GM19452 (cell line): ENCODE measurements at regions not wholly inside any gene's neighbourhood (a gene's known extent, or its start where the extent isn't known, plus 50 kb on each side); places are given as distances from the start of the nearest gene placed in this dataset.

Experiments used
- ATAC-seq: cut with Tn5 transposase; IDR thresholded peaks from one replicate; pipeline ENCODE4 v1.9.1; 2021; ENCODE audit not compliant: unreplicated experiment

DNA sequence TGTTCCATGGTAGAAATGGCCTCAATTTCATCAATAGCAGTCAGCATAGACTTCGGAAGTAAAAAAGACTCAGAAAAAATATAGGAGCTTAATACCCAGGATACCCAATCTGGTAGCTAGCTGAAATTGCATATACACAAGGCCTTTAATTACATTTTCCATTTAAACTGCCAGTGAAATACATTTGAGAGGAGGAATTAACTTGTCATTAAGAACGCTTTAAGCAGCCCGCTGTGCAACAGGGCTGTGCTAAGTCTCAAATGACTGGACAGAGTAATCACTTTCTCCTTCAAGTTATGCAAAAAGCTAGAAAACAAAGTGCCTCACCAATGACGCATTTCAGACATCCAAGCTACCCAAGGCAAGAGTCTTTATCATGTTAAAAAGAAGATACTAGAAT, 558.8 kb downstream of the MBD2 start:
- ATAC-seq = no peak

DNA sequence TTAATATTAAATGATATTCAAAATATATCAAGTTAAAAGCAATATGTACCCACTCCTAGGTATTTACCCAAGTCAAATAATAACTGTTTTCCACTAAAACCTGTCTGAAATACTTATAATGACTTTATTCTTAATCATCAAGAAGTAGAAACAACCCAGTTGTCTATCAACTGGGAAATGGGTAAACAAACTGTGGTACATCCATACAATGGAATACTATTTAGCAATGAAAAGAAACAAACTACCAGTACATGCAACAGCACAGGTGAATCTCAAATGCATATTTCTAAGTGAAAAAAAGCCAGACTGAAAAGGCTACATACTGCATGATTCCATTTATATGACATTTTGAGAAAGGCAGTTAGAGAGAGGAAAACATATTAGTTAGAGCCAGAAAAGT, 559.9 kb downstream of the MBD2 start:
- ATAC-seq = no peak

DNA sequence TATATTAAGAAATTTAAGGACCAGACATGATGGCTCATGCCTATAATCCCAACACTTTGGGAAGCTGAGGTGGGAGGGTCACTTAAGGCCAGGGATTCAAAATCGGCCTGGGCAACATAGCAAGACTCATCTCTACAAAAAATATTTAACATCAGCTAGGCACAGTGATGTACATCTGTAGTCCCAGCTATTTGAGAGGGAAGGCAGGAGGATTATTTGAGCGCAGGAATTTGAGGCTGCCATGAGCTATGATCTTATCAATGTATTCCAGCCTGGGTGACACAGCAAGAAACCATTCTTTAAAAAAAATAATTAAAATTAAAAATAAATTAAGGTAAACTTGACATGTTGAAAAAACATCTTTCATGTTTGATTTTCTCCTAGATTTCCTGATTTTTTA, 564.2 kb downstream of the MBD2 start:
- no peak for ATAC-seq

DNA sequence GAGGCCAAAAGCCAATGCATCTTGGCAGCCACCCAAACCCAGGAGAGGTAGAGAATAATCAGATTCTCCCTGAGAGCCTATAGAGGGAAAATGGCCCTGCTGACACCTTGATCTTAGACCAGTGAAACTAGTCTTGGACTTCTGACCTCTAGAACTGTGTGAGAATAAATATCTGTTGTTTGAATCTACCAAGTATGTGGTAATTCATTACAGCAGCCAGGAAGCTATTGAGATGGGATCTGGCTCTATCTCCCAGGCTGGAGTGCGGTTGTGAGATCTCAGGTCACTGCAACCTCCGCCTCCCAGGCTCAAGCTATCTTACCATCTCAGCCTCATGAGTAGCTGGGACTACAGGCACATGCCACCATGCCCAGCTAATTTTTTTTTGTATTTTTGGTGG, 567.2 kb downstream of the MBD2 start:
- ATAC-seq = no peak

DNA sequence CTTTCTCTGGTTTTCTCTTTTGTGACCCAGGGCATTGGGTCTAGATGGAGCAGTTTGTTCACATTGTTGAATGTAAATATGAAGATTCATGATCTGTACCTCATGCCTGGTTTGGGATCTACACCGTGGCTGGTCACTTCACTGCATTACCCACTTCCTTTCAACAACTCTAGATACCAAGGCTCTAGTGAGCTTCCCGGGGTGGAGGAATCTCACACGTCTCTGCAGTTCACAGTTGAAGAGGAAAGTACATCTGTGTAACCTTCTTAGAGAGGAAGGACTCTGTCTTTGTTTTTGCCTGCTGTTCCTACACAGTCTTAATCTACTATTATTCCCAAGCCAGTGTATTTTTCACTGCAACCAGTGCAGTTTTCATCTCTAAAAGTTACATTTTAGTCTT, 574.8 kb downstream of the MBD2 start:
- no peak for ATAC-seq

DNA sequence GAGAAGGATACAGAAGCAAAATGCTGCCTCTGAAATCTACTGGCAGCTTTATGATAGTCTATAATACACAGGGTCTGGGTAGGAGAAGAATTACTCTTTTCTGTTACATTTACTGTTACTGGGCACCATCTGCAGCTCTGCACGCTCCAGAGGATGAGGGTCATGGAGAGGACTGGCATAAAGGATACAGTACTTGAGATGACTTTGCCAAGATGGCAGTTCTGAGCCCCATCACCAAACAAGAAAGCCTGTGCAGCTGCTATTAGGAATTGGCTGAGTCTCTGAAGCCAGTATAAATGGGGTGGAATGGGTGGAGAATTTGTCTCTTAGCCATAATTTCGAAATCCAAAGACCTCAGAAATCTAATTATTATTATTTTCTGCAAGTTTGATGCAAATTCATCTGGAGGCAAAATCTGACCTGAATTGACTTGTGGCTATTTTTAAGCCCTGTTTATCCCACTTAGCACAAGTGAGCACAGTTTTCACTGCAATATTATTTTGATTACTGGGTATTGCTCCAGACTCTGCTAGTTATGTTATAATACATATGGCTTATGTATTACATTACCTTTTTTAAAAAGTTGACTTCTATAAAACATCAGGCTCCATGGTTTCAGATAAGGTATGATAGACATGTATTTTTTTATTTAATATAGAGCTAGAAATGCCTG, 579.5 kb downstream of the MBD2 start:
- ATAC-seq = no peak

DNA sequence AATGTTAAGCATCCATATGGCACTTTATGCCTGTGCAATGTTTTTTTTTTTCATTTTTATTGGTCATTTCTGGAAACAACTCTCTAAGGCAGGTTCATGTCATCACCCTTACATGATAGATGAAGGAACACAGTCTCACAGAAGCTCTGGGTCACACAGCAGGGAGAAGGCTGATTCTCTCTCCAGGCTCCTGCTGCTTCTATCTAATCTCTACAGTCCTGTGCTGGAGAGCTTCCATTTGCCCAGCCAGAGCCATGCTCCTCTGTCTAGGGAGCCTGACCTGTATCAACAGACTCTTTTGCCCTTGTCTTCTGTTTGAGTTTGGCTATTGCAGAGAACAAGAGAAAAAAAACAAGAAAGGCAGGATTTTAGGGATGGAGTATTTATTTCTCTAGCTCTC, 584.8 kb downstream of the MBD2 start:
- ATAC-seq = no peak

DNA sequence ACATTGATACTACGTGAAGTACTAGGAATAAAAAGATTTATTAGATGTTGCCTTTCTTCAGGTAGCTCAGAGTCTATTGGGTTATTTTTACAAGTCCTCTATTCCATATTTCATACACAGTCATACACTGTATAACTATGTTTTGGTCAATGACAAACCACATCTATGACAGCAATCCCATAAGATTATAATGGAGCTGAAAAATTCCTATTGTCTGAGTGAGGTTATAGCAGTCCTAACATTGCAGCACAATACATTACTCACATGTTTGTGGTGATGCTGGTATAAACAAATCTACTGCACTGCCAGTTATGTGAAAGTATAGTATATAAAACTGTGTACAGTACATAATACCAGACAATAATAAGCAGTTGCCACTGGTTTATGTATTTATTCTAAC, 595.1 kb downstream of the MBD2 start:
- no peak for ATAC-seq

DNA sequence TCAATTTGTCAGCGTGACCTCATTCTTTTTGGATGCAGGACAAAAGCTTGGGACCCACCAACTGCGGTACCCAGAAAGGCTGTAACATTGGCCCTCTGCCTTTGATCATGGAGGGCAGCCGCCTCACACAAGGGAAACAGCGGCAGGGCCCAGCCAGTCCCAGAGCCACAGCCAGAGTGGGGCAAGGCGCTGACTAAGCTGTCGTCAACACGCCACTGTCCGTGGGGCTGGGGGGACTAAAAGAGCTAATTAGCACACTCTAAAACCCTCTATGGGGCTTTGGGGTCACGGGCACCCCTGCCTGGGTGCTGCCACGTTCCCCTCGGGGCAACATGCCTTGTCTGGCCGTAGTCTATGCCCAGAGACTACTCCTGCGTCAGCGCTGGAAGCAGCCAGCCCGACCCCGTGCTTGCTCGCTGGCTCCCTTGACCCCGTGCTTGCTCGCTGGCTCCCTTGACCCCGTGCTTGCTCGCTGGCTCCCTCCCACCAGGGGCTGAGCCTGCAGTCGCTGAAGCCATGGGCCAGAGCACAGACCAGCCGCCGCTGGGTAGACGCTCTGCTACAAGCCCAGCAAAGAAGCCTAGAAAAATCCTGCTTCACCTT, 598.4 kb downstream of the MBD2 start:
- no peak for ATAC-seq

DNA sequence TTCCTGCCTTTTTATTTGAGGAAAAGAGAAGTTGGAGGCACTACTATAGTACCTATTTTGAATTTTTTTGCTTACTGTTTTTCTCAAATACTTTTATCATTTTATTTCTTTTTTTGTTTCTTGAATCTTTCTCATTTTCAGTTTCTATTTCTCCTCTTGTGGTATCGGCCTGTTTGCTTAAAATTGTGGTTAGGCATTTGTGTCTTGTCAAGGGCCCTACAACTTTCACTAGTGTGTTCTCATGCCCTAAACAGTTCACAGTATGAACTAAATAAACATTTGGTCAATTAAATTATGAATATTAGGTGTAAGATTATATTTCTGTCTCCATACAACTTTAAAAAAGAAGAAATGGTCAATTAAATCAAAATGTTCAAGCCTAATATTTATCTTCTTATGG, 613.5 kb downstream of the MBD2 start:
- ATAC-seq = no peak

DNA sequence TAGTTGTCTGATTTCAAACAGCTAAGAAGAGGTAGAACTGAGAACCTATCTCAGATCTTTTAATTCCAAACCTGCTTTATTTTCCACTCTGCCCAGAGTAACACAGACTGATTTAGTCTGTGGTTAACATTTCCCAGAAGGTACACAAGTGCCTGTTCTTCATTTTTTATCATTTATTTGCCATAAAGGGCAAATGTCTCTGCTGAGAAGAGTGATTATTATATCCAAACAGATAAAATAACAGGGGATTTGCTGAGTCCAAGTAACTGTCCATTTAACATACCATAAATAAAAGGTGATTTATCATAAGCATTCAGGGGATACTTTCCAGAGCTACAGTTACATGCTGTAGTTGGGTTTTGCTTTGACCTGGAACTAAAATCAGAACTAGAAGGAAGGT, 617.7 kb downstream of the MBD2 start:
- no peak for ATAC-seq

DNA sequence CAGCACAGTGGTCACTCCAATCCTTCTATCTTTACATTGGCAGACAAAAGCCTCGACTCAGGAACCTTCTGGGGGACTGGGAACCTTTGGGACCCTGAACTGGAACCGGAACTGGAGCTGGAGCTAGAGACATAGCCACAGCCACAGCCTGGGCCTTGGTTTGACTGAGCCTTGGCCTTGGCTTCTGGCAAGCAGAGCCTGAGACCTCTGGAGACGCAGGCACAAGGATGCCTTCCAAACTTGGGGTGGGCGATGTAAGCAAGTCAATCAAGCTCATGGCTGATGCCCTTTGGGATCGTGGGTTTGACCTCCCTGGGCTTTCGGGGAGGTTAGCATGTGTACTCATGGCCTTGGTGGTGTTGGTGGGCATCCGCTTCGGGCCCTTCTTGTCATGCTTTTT, 619.3 kb downstream of the MBD2 start:
- no peak for ATAC-seq

DNA sequence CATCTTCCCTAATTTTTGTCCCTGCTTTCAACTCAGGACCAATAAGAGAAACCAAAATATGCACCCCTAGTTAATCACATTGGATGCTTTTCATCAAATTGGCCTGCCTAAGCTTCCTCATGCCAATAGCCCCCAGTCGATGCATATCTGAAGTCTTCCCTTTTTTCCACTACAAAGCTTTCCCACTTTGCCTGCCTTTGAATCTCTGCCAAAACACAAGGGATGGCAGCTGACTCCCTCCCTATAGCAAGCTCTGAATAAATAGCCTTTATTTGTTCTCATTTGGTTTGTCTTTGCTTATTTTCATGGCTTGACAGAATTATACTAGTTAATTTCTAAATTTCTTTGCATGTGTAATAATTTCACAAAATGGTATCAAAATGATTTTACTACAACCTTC, 621.2 kb downstream of the MBD2 start:
- ATAC-seq = no peak

DNA sequence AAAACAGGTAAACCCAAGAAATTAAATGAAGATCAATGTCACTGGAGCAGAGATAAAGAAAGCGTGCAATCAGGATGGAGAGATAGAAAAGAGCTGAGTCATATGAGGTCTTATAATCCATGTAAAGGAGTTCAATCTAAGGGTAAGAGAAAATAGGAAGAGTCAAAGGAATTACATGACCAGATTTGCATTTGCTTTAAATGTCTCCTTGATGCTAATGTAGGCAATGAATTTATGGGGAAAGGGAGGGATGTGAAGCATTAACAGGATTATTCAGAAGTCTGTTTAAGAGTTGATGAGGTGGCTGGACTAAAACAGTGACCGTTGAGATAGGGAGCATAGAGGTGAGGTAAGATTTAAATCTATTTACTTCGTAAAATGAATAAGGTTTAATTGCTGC, 623.1 kb downstream of the MBD2 start:
- no peak for ATAC-seq

DNA sequence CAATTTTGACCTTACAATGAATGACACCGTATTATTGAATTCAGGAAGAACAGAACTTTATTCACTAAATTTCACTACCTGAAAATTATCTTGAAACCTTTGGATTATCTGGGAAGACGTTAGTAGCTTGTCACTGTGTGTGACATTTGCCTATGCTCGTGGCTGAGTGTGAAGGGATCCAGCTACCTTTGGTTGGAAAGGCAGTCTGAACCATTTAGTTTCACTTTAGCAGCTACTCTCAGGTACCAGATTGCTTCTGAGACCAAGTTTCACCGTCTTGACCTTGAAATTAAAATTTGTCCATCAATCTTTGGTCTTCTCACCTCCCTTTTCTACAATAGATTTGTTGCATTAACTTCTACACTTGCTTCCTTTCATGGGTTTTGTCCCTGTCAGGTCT, 637.5 kb downstream of the MBD2 start:
- no peak for ATAC-seq
